Ammon's horn (tissue), 1 donor: ENCODE measurements at regions not wholly inside any gene's neighbourhood (a gene's known extent, or its start where the extent isn't known, plus 50 kb on each side); places are given as distances from the start of the nearest gene placed in this dataset.
"Not testable (repeated sequence)": the region's sequence is repeated elsewhere in the genome, so short reads cannot be mapped to it uniquely, and the experiment has no call there.

Source experiments
- DNase-seq: peaks from one replicate; pipeline ENCODE4 v3.0.0-alpha.2; 2016; ENCODE audit warnings: low spot score

DNA sequence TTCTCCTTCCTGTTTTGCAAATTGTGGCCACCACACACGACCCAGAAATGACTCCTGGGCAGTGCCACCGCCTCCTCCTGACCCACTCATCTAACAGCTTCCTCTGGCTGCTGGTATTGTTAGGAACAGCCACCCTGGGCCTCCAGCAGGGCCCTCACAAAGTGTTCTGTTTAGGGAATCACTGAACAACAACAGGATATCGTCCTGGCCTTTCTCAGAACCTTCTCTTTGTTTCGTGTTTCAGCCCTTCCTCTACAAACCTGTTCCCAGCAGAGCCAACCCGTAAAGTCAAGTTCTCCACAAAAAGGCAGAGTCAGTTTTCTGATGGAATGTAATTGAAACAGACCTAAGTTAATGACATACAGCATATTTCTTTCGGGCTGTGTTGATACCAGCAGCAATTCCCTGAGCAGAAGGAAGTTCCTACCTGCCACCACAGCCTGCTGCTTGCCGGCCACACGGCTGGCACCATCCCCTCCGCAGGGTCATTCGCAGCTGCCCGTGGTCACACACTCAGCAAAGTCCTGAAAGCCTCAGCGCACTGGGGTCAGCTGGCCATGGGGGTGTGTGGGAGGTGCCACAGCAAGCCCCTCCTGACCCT lies 91.7 kb upstream of the PITRM1 start:
- DNase-seq: no peak

DNA sequence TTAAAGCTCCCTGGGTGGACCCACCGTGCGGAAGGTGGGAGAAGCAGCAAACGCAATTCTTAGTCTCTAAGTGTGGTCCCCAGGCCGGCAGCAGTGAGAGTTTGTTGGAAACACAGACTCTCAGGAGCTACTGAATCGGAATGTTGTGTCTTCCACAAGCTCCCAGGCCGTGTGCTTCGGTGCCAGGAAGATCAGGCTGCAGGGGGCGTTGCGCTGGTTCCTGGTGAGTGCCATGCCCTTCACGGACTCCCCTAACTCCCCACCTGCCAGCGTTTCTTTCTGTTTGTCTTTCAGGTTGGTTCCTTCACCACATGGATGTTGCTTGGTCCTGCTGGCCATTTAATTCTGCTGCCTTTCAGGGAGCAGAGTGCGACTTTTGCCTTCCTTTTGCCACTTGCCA lies 91.2 kb upstream of the PITRM1 start:
- DNase-seq: no peak

DNA sequence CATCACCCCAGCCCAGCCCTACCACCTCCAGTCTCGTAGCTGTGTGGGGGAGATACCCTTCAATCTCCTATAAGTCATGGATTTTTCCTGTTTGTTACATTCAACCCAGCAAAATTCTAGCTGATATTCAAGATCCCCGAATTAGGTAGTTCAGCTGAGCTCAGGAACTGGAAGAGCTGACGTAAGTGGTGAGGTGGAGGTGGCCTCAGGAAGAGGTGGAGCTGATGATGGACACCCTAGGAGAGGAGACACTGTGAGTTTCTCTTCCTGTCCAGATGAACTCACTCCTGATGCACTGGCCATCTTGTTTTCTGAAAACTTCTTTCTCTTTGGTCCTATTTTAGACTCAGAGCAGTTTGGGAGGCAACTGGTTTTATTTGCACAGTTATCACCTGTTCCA lies 90.5 kb upstream of the PITRM1 start:
- DNase-seq: no peak

GRCh38 chr10:3261921-3262320 lies 89.3 kb upstream of the PITRM1 start:
- no peak for DNase-seq

- DNase-seq: no peak
These were observed 87.7 kb upstream of the PITRM1 start for GRCh38 chr10:3260066-3260834.

- DNase-seq: no peak
These were observed 86.9 kb upstream of the PITRM1 start for GRCh38 chr10:3259499-3259898.

- no peak for DNase-seq
These were observed 85.8 kb upstream of the PITRM1 start for GRCh38 chr10:3258394-3258793.

- no peak for DNase-seq
These were observed 83.0 kb upstream of the PITRM1 start for GRCh38 chr10:3255616-3256015.

- DNase-seq: no peak
These were observed 82.5 kb upstream of the PITRM1 start for GRCh38 chr10:3255075-3255474.

DNA sequence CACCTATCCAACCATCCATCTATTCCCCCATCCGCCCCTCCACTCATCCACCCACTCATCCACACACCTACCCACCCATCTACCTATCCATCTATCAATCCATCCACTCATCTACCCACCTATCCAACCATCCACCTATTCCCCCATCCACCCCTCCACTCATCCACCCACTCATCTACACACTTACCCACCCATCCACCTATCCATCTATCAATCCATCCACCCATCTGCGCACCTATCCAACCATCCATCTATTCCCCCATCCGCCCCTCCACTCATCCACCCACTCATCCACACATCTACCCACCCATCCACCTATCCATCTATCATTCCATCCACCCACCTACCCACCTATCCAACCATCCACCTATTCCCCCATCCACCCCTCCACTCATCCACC lies 81.4 kb upstream of the PITRM1 start:
- not testable (repeated sequence) for DNase-seq

- DNase-seq: no peak
These were observed 78.6 kb upstream of the PITRM1 start for GRCh38 chr10:3251172-3251571.

DNA sequence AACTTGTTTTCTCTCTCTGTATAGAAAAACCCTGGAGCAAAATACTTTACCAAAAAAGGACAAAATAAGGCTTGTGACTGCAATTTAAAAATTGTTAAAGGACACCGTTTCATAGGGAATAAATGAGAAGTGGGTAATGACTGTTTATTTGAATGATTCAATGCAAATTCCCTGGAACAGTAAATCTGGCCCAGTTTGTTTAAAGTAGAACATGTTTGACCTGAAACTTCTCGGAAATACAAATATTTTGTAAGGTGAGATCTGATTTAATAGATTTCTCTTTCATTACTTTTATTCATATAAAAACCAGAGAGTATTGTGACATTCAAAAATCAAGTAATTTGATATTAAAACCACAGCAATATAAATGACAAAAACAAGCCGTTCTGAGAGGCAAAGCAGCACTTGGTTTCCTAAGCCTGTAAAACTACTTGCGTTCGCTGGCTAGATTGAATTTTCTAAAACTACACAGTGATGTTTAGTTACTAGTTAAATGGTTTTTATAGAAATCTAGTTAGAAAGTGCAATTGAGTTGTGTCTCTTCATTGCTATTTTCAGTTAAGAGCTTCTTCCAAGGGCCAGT lies 76.8 kb upstream of the PITRM1 start:
- no peak for DNase-seq

DNA sequence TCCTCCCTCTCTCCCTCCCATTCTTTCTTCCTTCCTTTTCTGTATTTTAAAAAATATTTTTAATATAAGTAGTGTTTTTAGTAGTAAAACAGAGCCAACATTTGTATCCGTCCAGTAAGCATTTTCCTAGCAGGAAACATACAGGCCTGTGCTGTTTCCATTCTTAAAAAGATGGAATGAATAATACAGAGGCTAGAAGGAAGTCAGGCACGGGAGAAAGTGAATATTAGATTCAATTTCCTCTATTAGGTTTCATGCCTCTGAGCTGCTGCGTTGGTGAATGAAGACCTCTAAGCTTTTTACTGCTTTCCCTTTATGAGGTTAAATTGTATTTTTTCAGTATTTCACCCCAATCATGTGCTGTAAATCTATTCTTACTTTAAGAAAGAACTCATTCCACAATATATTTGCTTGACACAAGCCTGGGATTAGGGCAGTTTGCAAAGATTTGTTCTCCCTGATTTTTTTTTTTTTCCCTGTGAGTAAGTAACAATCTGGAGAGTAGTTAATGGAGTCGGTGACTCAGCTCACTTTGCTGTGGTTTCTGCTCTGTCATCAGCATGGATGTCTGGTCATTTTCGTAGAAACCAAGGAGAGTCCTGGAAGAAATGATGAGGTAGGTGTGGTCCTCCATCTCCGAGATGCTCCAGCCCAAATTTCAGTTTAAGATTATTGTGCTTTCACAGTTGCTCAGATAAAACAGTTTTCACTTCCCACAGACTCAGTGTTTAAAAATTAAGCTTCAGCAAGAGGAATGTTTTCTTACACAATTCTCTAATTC lies 76.1 kb upstream of the PITRM1 start:
- DNase-seq: no peak

GRCh38 chr10:3245395-3245794 lies 72.8 kb upstream of the PITRM1 start:
- DNase-seq: no peak

GRCh38 chr10:3241967-3242650 lies 69.5 kb upstream of the PITRM1 start:
- DNase-seq: no peak

DNA sequence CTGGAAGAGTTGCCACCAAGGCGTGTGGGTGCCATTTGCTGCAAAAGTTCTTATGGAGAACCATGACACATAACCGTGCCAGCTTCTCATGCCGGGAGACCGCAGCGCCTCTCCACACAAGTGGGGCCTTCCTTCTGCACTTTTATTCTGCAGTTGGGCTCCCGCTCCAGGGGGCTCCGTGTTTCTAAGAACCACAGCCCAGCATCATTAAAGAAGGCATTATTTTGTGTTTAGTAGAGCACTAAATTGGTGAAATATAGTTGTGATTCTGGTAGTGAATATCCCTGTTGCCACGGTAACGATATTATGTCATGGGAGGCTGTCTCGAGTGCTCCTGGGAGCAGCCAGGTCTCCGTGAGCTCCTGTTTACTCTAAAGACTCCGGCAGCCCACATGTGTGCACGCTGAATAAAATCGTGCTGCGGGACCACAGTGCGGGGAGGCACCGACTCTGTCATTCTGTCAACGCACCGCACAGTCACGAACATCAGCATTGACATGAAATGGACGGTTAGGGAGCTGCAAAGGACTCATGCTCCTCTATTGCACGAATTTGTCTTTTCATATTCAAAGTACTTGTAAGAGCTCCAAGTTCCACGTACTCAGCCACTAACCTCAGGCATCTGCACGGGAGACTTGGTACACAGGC lies 68.8 kb upstream of the PITRM1 start:
- peak; percentile 29 for DNase-seq

DNA sequence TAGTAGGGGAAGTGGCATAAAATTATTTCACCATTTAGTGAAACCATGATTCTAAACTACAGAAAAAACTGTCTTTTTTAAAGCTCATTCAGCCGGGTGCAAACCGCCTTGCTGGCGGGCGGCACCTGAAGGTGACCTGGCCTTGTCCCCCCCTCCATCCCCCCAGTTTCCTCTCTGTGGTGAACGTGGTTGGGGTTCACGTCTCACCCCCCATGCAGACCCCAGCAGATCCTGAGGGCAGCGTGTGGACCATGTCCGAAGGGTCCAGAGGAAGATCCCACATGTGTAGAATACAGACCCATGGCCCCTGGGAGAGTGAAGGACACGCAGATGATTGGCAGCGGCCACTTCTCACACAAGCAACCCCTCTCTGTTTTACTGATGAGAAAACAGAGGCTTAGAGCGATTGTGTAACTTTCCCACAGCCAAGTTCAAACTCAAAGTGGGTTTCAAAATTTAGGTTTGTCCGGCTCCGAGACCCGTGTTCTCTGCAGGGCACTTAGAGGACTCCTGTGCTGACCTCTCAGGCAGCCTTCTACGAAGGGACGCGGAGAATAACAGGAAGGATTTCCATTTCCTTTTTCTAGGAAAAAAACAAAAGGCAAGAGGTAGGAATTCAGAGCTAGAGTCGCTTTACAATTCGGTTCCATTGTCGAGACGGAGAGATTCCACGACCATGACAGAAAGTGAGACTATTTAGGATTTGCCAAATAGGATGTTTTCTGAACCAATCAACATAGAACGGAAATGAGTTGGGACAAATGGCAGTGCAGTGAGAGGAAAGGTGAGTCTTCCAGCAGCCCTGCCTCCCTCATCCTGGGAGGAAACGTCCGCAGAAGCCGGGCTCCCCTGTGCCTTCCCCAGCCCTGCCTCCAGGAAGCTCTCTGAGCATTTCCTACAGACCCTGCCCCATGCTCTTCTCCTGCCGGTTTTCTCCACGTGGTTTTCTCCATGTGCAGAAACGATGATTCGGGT lies 67.6 kb upstream of the PITRM1 start:
- no peak for DNase-seq

DNA sequence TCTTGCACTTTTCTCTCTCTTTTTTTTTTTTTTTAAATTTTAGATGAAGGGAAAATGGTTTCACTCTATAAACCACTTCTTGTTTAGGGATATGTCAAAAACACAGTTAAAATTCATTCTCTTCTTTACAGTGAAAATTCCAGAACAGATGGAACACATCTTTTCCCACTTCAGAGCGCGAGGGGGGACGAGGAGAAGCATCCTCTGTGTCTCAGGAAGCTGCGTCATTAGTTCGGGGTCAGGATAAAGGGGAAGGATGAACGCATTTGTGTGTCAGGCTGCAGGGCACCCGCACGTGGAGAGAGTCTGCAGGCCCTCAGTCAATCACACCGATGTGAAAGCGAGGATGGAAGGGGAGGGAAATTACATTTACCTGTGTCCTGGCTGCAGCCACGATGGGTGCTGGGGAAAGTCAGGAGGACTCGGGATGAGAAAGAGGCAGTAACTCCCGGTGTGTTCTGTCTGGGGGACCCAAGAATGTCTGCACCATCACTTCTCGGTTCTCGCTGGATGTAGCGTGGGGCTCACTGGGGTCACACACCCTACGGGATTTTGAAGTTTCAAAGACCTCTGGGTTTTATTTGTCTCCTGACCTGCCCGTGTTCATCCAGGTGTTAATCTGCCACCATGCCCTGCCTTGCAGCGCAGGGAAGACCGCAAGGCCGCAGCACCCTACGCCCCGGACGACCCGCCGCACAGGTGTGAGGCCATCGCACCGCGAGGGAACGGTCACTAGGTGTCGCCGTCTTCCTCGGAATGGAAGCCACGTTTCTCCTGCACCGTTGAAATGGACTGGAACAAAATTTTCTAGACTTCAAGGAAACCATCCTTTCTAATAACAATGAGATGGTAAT lies 66.7 kb upstream of the PITRM1 start:
- peak; percentile 78 for DNase-seq

- no peak for DNase-seq
These were observed 65.7 kb upstream of the PITRM1 start for GRCh38 chr10:3238115-3238871.
